ENCODE measurements at regions not wholly inside any gene's neighbourhood (a gene's known extent, or its start where the extent isn't known, plus 50 kb on each side); places are given as distances from the start of the nearest gene placed in this dataset.
A peak's percentile ranks its signal among the peaks of the same experiment; 100 is the strongest.

GRCh38 chr16:55043499-55043898 is 112.8 kb downstream of the IRX5 start:
- no peaks in the 10 kb centered on the region for H3K9me3 ChIP-seq (ENCODE audit: insufficient read depth, low read depth, low read length)
- H3F3A ChIP-seq (ENCODE audit: low read depth), result no peaks in the 10 kb centered on the region
- no peak overlapping the region for H3K4me2 ChIP-seq (ENCODE audit: low read depth, low read length, poor library complexity, severe bottlenecking)
- H3K27me3 ChIP-seq (ENCODE audit: insufficient read depth, low read length, poor library complexity, severe bottlenecking), result no peaks in the 10 kb centered on the region
- H4K20me1 ChIP-seq (ENCODE audit: insufficient read depth, low read length, poor library complexity, severe bottlenecking), result no peaks in the 10 kb centered on the region
- no peak overlapping the region for H3K9ac ChIP-seq (ENCODE audit: low read depth, low read length, poor library complexity, severe bottlenecking)
- H3K4me3 ChIP-seq (ENCODE audit: low read length, poor library complexity, severe bottlenecking), result no peak overlapping the region
- TF ChIP-seq EZH2phosphoT487 (IDR thresholded peaks at IDR 0.05; ENCODE audit: borderline replicate concordance), result no peak
- peak; percentile 42 for TF ChIP-seq CTCF (conservative IDR thresholded peaks at IDR 0.05; ENCODE audit: low read length)
- H3K79me2 ChIP-seq (ENCODE audit: insufficient read depth, low read length), result no peaks in the 10 kb centered on the region
- H2AFZ ChIP-seq (ENCODE audit: low read length), result no peak overlapping the region
- H3K9me2 ChIP-seq (replicated peaks; ENCODE audit: low read depth, low read length), result no peaks in the 10 kb centered on the region
- H3K36me3 ChIP-seq (ENCODE audit: insufficient read depth, low read length), result no peaks in the 10 kb centered on the region
- no peaks in the 10 kb centered on the region for H3K4me1 ChIP-seq (ENCODE audit: insufficient read depth, low read length, poor library complexity, severe bottlenecking)

GRCh38 chr16:55044201-55044975 is 113.7 kb downstream of the IRX5 start:
- H2AFZ ChIP-seq (ENCODE audit: low read length), result no peak overlapping the region
- TF ChIP-seq EZH2phosphoT487 (IDR thresholded peaks at IDR 0.05; ENCODE audit: borderline replicate concordance) (no peak), CTCF (conservative IDR thresholded peaks at IDR 0.05; ENCODE audit: low read length) (no peak)
- no peak overlapping the region for H3K4me3 ChIP-seq (ENCODE audit: low read length, poor library complexity, severe bottlenecking)
- H3K4me1 ChIP-seq (ENCODE audit: insufficient read depth, low read length, poor library complexity, severe bottlenecking), result no peaks in the 10 kb centered on the region
- H3K9ac ChIP-seq (ENCODE audit: low read depth, low read length, poor library complexity, severe bottlenecking), result no peak overlapping the region
- no peaks in the 10 kb centered on the region for H3K27me3 ChIP-seq (ENCODE audit: insufficient read depth, low read length, poor library complexity, severe bottlenecking)
- H3F3A ChIP-seq (ENCODE audit: low read depth), result no peaks in the 10 kb centered on the region
- H3K79me2 ChIP-seq (ENCODE audit: insufficient read depth, low read length), result no peaks in the 10 kb centered on the region
- no peaks in the 10 kb centered on the region for H3K9me3 ChIP-seq (ENCODE audit: insufficient read depth, low read depth, low read length)
- no peaks in the 10 kb centered on the region for H3K9me2 ChIP-seq (replicated peaks; ENCODE audit: low read depth, low read length)
- H3K4me2 ChIP-seq (ENCODE audit: low read depth, low read length, poor library complexity, severe bottlenecking), result no peak overlapping the region
- no peaks in the 10 kb centered on the region for H4K20me1 ChIP-seq (ENCODE audit: insufficient read depth, low read length, poor library complexity, severe bottlenecking)
- H3K36me3 ChIP-seq (ENCODE audit: insufficient read depth, low read length), result no peaks in the 10 kb centered on the region

- no peaks in the 10 kb centered on the region for H3F3A ChIP-seq (ENCODE audit: low read depth)
- H3K4me2 ChIP-seq (ENCODE audit: low read depth, low read length, poor library complexity, severe bottlenecking), result no peak overlapping the region
- H3K36me3 ChIP-seq (ENCODE audit: insufficient read depth, low read length), result no peaks in the 10 kb centered on the region
- H3K79me2 ChIP-seq (ENCODE audit: insufficient read depth, low read length), result no peaks in the 10 kb centered on the region
- H2AFZ ChIP-seq (ENCODE audit: low read length), result no peak overlapping the region
- H3K27me3 ChIP-seq (ENCODE audit: insufficient read depth, low read length, poor library complexity, severe bottlenecking), result no peaks in the 10 kb centered on the region
- H3K9me2 ChIP-seq (replicated peaks; ENCODE audit: low read depth, low read length), result no peaks in the 10 kb centered on the region
- H3K9me3 ChIP-seq (ENCODE audit: insufficient read depth, low read depth, low read length), result no peaks in the 10 kb centered on the region
- no peaks in the 10 kb centered on the region for H4K20me1 ChIP-seq (ENCODE audit: insufficient read depth, low read length, poor library complexity, severe bottlenecking)
- no peak overlapping the region for H3K4me3 ChIP-seq (ENCODE audit: low read length, poor library complexity, severe bottlenecking)
- H3K4me1 ChIP-seq (ENCODE audit: insufficient read depth, low read length, poor library complexity, severe bottlenecking), result no peaks in the 10 kb centered on the region
- no peak overlapping the region for H3K9ac ChIP-seq (ENCODE audit: low read depth, low read length, poor library complexity, severe bottlenecking)
- TF ChIP-seq CTCF (conservative IDR thresholded peaks at IDR 0.05; ENCODE audit: low read length), result no peak
Observed at GRCh38 chr16:55045329-55045728, 114.7 kb downstream of the IRX5 start.

All from Loucy (cell line).